NCI-H345 treated with DMSO at 0.1 percent for 48 hours (cell line): ENCODE measurements at regions not wholly inside any gene's neighbourhood (a gene's known extent, or its start where the extent isn't known, plus 50 kb on each side); places are given as distances from the start of the nearest gene placed in this dataset.
"Not testable (repeated sequence)": the region's sequence is repeated elsewhere in the genome, so short reads cannot be mapped to it uniquely, and the experiment has no call there.

Experiments used
- DNase-seq: peaks from one replicate; lab custom pipeline; 2025; ENCODE audit not compliant: unreplicated experiment; lab: John Stamatoyannopoulos, UW

- DNase-seq: no peak
Measured at GRCh38 chr1:95584315-95584714, 350.3 kb downstream of the RWDD3 start.

- no peak for DNase-seq
Measured at GRCh38 chr1:95604771-95605170, 370.8 kb downstream of the RWDD3 start.

- no peak for DNase-seq
Measured at GRCh38 chr1:95614197-95614596, 380.2 kb downstream of the RWDD3 start.

DNA sequence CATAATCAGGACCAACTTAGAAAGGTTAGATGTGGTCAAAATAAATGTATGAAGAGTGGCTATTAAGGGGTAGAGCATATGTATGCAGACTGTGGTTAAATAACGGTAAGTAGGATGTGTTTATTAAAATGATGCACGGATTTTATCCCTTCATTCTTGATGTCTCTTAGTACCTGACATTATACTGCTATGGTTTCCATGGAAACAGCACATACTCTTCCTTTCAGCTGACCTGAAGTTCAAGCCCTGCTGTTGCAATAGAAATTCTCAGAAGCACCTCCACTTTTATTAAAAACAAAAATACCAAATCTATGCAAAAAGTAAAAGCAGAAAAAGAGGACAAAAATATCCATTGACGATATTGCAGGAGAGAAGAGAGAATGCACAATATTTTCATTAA is 381.4 kb downstream of the RWDD3 start:
- DNase-seq: no peak

DNA sequence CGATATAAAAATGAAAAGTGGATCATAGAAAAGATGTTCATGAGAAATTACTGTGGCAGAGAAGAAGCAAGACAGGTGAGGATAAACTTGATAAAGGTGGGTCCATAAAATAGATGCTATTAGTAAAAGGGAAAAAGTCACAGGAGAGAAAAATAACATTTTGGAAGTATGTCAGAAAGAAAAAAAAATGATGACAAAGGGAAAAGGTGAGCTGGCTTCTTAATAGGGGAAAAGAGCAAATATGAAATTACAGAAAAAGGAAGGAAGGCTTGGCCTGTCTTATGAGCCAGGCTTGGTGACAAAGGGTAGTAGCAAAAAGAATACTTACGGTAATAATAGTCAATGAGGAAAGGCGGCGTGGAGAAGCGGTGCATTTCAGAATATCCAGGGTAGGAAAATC is 386.1 kb downstream of the RWDD3 start:
- no peak for DNase-seq

DNA sequence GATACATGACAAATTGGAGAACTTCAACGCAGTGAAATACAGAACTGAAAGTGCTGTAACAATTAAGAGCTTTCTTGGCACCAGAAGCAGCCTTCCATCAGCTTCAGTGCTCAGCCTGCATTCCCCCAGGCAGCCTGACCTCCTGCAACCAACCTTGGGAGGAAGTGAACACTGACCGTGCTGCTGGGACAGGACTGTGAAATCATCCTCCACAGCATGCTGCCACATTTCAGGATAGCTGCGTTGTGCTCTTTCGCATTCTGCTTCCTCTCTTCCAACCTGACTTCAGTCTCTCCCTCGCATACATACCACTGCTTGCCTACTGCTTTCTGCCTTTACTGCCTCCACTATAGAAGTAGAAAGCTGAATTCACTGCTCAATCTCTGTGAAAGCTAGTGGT is 388.6 kb downstream of the RWDD3 start:
- DNase-seq: no peak

DNA sequence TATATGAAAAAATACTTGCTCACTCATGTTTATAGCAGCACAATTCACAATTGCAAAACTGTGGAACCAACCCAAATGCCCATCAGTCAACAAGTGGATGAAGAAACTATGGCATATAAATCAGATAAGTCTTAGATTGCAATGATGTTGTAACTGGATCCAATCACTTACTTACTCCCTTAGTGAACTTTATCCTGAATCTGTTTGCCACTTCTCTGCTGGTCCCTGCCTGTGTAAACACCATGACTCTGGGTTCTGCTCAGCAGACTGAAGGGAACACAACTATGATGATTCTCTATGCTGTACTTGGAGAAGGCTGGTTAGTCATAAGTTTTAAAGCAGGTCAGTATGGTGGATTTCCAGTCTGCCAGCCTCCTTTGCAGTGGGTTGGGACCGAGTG is 391.2 kb downstream of the RWDD3 start:
- no peak for DNase-seq

- DNase-seq: no peak
Measured at GRCh38 chr1:95627244-95627643, 393.2 kb downstream of the RWDD3 start.

DNA sequence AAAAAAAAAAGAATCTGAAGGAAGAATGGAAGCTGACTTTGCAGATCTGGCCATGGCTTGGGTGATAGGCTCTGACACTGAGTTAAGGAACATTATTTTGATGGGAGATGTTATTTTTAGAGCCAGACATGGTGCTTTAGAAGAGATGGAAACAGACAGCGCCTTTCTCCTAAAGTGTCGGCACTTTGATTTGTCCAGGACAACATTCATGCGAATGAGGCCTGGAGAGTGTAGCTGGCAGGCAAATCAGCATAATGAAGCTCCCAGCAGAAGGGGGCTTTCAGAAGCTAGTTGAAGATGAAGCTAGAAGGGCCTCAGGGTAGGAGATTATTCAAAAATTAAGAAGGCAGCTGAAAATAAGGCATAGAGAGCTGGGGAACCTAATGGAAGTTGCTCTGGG is 397.7 kb downstream of the RWDD3 start:
- no peak for DNase-seq

DNA sequence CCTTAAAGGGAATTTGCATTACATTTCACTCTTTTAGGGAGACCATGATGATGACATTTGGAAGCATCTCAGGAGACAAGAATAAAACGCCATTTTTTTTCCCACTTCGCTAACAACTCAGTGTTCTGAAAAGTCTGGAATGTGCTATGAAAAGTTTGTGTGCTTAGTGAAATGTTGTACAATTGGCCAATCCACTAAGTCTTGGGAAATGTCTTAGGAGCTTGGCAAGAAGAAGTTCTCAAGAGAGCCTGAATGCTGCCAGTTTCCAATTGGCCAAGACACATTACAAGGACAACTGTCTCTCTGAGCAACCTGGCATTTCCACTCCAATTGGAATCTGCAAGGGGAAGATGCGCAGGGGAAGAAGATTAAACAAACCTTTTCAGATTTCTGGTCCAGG is 401.8 kb downstream of the RWDD3 start:
- DNase-seq: no peak

DNA sequence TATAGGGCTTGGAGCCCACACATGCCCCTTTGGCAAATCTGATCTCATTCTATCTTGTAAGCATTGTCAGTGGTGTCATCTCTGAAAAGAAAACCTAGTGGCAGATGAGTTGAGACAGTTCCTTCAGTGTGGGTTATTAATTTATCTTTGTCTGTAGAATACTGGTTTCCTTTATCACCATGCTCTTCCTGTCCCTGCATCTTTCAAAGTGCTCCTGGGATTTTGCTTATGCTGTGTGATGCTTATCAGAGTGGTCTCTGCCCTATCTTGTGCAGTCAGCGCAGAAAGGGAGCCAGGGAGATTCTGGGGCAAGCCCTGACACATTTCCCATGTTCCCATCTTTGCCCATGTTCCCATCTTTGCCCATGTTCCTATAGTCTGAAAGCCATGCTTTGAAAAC is 402.9 kb downstream of the RWDD3 start:
- DNase-seq: no peak

DNA sequence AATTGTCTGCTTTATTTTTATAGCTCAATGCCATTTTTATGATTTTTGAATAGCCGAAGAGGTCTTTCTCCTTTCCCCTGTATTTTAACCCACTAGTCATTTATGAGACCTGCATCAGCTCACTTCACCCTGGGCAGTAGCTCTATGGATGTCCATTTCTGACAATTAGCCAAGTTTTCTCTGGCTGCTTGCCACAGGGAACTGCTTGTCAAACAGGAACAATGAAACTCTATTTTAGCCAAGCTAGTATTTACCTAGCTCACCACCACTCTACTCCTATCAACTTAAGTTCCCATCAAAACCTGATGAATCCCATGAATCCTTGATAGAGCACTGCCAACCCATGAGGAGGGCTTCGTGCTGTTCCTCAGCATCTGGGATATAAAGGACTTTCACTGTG is 406.7 kb downstream of the RWDD3 start:
- no peak for DNase-seq

DNA sequence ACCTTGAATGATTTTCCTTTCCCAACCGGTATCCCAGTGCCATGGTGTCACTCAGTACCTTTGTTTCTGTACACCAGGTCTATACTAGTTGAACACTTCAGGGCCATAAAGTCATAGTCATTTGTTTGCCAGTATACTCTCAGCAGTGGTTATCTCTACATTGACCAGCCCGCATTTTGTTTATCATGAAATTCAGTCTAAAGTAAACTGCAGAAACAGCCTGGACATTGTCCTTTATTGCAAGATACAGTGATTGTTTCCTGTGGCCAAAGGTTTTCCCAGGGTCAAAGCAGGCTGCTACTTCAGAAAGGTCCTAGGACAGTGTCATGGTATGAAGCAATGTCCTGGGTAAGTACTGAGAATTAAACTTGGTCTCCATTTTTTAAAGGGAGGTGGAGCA is 407.4 kb downstream of the RWDD3 start:
- DNase-seq: no peak

GRCh38 chr1:95642035-95642434 is 408.0 kb downstream of the RWDD3 start:
- DNase-seq: no peak

DNA sequence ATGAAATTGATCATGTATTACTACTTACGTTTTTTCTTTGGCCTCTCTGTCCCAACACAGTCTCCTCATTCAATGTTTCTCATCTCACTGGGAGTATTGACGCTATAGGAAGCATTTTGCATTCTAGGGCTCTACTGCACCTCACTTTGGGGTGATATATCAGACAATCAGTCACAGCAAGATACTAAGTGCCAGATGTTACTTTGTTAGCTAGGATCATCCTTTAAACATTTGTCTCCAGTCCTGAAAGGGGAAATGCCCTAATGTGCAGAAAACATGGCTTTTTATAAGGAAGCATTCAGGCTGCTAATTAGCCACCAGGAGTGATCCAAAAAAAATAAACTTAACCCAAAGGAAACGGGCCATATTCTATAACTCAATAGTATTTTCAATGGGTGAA is 409.1 kb downstream of the RWDD3 start:
- DNase-seq: no peak

DNA sequence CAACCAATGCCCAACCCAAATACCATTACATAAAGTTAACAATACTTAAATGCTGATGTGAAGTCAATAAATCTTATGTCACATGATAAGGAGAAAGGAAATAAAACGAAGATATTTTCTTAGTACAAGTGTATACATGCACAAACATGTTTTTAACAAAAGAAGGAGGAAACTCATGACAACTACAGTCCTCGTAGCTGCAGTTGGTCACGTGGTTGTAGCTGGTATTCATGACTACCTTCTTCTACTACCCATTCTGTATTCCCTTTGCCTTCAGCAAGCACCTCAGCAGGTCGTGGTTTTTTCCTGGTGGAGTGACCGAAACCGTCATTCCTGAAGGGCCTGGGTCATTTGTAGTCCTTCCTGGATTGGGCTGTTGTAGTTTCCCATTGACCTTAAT is 411.1 kb downstream of the RWDD3 start:
- not testable (repeated sequence) for DNase-seq

DNA sequence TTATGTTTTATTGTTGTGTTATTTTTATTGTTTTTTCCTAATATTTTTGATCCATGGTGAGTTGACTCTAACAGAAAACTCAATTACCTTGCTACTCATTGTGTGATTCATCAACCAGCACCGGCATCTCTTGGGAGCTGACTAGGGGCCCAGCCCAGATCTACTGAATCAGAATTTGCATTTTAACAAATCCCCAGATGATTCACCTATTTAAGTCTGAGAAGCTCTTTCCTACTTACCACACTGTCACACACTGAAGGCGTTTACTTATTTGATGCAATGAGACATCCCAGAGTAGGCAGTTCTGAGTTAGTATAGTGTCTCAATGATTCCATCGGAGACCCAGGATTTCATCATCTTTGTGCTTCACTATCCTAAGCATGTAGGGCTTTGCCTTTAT is 416.6 kb downstream of the RWDD3 start:
- DNase-seq: no peak

DNA sequence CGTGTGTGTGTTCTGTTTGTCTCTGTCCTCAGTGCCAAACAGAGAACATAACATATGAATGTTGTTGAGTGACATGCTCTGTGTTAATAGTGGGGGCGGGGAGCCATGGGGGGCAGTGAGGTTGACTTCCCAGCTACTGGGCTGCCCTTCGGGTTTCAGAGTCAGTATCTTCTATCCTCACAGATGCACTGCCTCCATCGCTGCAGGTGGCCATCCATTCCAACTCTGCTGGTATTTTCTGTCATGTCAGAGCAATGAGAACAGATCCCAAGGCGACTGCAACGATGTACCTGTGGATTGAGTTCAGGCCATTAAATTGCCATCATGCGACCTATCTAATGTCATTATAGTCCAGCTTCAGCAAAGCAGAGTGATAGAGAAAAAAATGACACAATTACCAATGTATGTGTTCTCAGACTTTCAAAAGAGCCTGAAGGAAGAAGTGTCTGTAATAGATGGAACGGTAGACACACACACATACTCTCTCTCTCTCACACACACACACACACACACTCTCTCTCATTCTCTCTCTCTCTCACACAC is 418.5 kb downstream of the RWDD3 start:
- DNase-seq: no peak

- DNase-seq: no peak
Measured at GRCh38 chr1:95653618-95654017, 419.6 kb downstream of the RWDD3 start.

- no peak for DNase-seq
Measured at GRCh38 chr1:95655321-95656020, 421.5 kb downstream of the RWDD3 start.

DNA sequence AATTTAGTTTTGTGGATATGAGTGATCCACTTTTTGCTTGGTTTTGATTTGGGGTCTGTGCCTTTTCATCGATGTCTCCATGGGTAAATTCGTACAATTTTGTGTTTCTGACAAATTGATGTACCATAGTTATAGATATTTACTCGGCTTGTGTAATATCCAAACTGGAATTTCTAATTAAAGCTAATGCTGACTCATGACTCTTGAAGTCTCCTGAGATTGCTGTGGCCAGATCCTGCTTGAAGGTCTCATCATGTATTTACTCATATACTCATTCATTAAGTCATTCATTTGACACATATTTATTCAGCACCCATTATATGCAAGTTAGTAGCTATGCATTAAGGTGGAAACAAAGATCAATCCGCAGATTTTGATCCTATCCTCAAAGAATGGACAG is 423.2 kb downstream of the RWDD3 start:
- DNase-seq: no peak

GRCh38 chr1:95659166-95659565 is 425.2 kb downstream of the RWDD3 start:
- no peak for DNase-seq

- no peak for DNase-seq
Measured at GRCh38 chr1:95659588-95659987, 425.6 kb downstream of the RWDD3 start.
